ENCODE measurements at regions not wholly inside any gene's neighbourhood (a gene's known extent, or its start where the extent isn't known, plus 50 kb on each side); places are given as distances from the start of the nearest gene placed in this dataset.

DNA sequence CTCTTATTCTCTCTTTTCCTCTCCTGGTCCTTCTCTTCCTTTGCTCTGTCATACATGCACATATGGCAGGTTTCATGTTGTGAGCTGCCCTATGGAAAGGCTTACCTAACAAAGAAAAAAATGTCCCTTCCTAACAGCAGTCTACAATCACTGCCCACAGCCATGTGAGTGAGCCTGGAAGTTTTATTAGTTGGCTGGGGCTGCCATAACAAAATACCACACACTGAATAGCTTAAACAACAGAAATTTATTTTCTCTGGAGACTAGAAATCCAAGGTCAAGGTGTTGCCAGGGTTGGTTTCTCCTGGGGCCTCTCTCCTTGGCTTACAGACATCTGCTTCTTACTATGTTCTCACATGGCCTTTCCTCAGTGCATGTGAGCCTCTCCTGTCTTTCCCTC lies 142.1 kb downstream of the TRIB2 start:
- TF ChIP-seq, protein P1, sequence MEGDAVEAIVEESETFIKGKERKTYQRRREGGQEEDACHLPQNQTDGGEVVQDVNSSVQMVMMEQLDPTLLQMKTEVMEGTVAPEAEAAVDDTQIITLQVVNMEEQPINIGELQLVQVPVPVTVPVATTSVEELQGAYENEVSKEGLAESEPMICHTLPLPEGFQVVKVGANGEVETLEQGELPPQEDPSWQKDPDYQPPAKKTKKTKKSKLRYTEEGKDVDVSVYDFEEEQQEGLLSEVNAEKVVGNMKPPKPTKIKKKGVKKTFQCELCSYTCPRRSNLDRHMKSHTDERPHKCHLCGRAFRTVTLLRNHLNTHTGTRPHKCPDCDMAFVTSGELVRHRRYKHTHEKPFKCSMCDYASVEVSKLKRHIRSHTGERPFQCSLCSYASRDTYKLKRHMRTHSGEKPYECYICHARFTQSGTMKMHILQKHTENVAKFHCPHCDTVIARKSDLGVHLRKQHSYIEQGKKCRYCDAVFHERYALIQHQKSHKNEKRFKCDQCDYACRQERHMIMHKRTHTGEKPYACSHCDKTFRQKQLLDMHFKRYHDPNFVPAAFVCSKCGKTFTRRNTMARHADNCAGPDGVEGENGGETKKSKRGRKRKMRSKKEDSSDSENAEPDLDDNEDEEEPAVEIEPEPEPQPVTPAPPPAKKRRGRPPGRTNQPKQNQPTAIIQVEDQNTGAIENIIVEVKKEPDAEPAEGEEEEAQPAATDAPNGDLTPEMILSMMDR (conservative IDR thresholded peaks at IDR 0.05 in 1 of 2, IDR thresholded peaks at IDR 0.05 in 1 of 2; ENCODE audit: low read depth in 1 of 2, low read length in 2 of 2): no peak
- no peak for TF ChIP-seq EZH2 (IDR thresholded peaks at IDR 0.05; ENCODE audit: low read length, missing control alignments)
